ENCODE measurements at regions not wholly inside any gene's neighbourhood (a gene's known extent, or its start where the extent isn't known, plus 50 kb on each side); places are given as distances from the start of the nearest gene placed in this dataset.

- no peak overlapping the region for H3K4me3 ChIP-seq
- H3K27ac ChIP-seq = no peak overlapping the region
- ATAC-seq = no peak
- TF ChIP-seq POLR2AphosphoS5 (IDR thresholded peaks at IDR 0.05) = no peak
- TF ChIP-seq EP300 (IDR thresholded peaks at IDR 0.05) = no peak
- no peaks in the 10 kb centered on the region for H3K4me1 ChIP-seq
- H3K27me3 ChIP-seq = no peaks in the 10 kb centered on the region
- WGBS, 2 donors (ENCODE audit: low coverage in 1 of 2) = 51 to 83% methylated on average over 2 to 4 of the region's 4 CpGs
- H3K9me3 ChIP-seq = peaks cover 0 to 4% (median 0%) of the 10 kb centered on the region in 3 donors
- no peaks in the 10 kb centered on the region for H3K36me3 ChIP-seq
These were observed 251.7 kb upstream of the NOVA1 start for GRCh38 chr14:26849514-26849913.

- Histone ChIP-seq H3K27me3 (no peaks in the 10 kb centered on the region), H3K4me1 (no peaks in the 10 kb centered on the region), H3K27ac (no peak overlapping the region), H3K36me3 (no peaks in the 10 kb centered on the region), H3K9me3 (peaks cover 0 to 4% (median 0%) of the 10 kb centered on the region in 3 donors), H3K4me3 (no peak overlapping the region)
- TF ChIP-seq CTCF (IDR thresholded peaks at IDR 0.05) = no peak
- TF ChIP-seq POLR2AphosphoS5 (IDR thresholded peaks at IDR 0.05) = no peak
- no peak for TF ChIP-seq POLR2A (IDR thresholded peaks at IDR 0.05)
- TF ChIP-seq EP300 (IDR thresholded peaks at IDR 0.05) = no peak
- no peak for ATAC-seq
- WGBS, 2 donors (ENCODE audit: low coverage in 1 of 2) = 89 to 91% methylated on average over 6 of the region's 6 CpGs
These were observed 254.0 kb upstream of the NOVA1 start for GRCh38 chr14:26851793-26852192.

GRCh38 chr14:26855077-26855753, 257.4 kb upstream of the NOVA1 start:
- H3K4me1 ChIP-seq = no peaks in the 10 kb centered on the region
- H3K27me3 ChIP-seq = no peaks in the 10 kb centered on the region
- peak overlapping the region in 3 of 4 donors; percentile 55 to 62 (median 60) for H3K27ac ChIP-seq
- H3K4me3 ChIP-seq = no peak overlapping the region
- no peak for TF ChIP-seq CTCF (IDR thresholded peaks at IDR 0.05)
- TF ChIP-seq POLR2AphosphoS5 (IDR thresholded peaks at IDR 0.05) = no peak
- no peak for TF ChIP-seq EP300 (IDR thresholded peaks at IDR 0.05)
- TF ChIP-seq POLR2A (IDR thresholded peaks at IDR 0.05) = no peak
- WGBS, 2 donors (ENCODE audit: low coverage in 1 of 2) = 51 to 60% methylated on average over 3 to 4 of the region's 7 CpGs
- H3K9me3 ChIP-seq = peaks cover 0 to 4% (median 0%) of the 10 kb centered on the region in 3 donors
- peak; percentile 57 for ATAC-seq
- H3K36me3 ChIP-seq = no peaks in the 10 kb centered on the region

- Histone ChIP-seq H3K27me3 (no peaks in the 10 kb centered on the region), H3K27ac (peak overlapping the region in 3 of 4 donors; percentile 20 to 53 (median 37)), H3K9me3 (no peaks in the 10 kb centered on the region), H3K4me3 (no peak overlapping the region), H3K36me3 (no peaks in the 10 kb centered on the region), H3K4me1 (no peaks in the 10 kb centered on the region)
- 56% methylated on average over 4 of the region's 4 CpGs for WGBS, 2 donors (ENCODE audit: low coverage in 1 of 2)
- ATAC-seq = peak; percentile 50
- no peak for TF ChIP-seq POLR2AphosphoS5 (IDR thresholded peaks at IDR 0.05)
These were observed 259.2 kb upstream of the NOVA1 start for GRCh38 chr14:26856876-26857518.

- no peak overlapping the region for H3K27ac ChIP-seq
- no peaks in the 10 kb centered on the region for H3K27me3 ChIP-seq
- WGBS, 2 donors (ENCODE audit: low coverage in 1 of 2) = 77 to 100% methylated on average over 2 of the region's 2 CpGs
- no peaks in the 10 kb centered on the region for H3K4me1 ChIP-seq
- no peaks in the 10 kb centered on the region for H3K9me3 ChIP-seq
- TF ChIP-seq CTCF (IDR thresholded peaks at IDR 0.05) (no peak), POLR2AphosphoS5 (IDR thresholded peaks at IDR 0.05) (no peak), EP300 (IDR thresholded peaks at IDR 0.05) (no peak), POLR2A (IDR thresholded peaks at IDR 0.05) (no peak)
- no peak overlapping the region for H3K4me3 ChIP-seq
- no peaks in the 10 kb centered on the region for H3K36me3 ChIP-seq
- no peak for ATAC-seq
These were observed 261.6 kb upstream of the NOVA1 start for GRCh38 chr14:26859483-26859882.

GRCh38 chr14:26860111-26860510, 262.3 kb upstream of the NOVA1 start:
- no peaks in the 10 kb centered on the region for H3K4me1 ChIP-seq
- no peak overlapping the region for H3K27ac ChIP-seq
- 64 to 81% methylated on average over 3 of the region's 3 CpGs for WGBS, 2 donors (ENCODE audit: low coverage in 1 of 2)
- no peak for ATAC-seq
- no peaks in the 10 kb centered on the region for H3K36me3 ChIP-seq
- no peak overlapping the region for H3K4me3 ChIP-seq
- H3K27me3 ChIP-seq = no peaks in the 10 kb centered on the region
- TF ChIP-seq POLR2AphosphoS5 (IDR thresholded peaks at IDR 0.05) (no peak), CTCF (IDR thresholded peaks at IDR 0.05) (no peak), EP300 (IDR thresholded peaks at IDR 0.05) (no peak), POLR2A (IDR thresholded peaks at IDR 0.05) (no peak)
- no peaks in the 10 kb centered on the region for H3K9me3 ChIP-seq

All from gastroesophageal sphincter (tissue), 4 donors.